ENCODE measurements at regions not wholly inside any gene's neighbourhood (a gene's known extent, or its start where the extent isn't known, plus 50 kb on each side); places are given as distances from the start of the nearest gene placed in this dataset.
A peak's percentile ranks its signal among the peaks of the same experiment; 100 is the strongest.
"Not testable (repeated sequence)": the region's sequence is repeated elsewhere in the genome, so short reads cannot be mapped to it uniquely, and the experiment has no call there.

DNA sequence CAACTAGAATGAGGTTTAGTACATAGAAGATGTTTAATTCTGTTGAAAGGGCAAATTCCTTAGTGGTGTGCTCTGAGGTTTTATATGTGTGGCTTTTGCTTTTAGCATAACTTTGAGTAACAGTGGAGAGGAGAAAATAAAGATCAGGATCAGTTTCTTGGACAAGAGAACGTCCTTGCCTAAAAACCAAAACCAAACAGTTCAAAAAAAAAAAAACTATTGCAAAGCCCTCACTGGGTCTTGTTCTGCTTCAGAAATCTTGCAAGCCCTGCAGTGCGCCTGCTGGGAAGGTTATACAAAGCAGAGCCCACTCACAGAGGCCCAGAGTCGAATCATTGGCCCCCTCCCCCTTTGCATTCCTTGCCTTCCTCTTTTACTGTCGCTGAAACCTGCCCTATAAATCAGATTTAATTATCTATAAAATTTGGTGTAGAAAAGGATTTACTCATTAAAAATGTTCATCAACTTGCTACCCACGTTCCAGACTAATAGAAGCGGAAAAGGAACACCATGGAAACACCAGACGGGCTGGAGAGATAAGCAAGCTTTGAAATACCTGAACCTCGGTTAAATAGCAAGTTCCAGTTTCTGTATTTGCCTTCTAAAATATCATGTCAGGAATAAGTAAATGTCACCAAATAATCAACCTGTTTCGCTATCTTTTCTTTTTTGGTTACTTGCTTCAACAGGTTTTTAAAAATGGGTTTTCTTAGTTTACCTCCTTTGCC is 201.6 kb upstream of the PTBP2 start:
- no peak for DNase-seq

GRCh38 chr1:96520579-96520947 is 201.0 kb upstream of the PTBP2 start:
- DNase-seq, result no peak

DNA sequence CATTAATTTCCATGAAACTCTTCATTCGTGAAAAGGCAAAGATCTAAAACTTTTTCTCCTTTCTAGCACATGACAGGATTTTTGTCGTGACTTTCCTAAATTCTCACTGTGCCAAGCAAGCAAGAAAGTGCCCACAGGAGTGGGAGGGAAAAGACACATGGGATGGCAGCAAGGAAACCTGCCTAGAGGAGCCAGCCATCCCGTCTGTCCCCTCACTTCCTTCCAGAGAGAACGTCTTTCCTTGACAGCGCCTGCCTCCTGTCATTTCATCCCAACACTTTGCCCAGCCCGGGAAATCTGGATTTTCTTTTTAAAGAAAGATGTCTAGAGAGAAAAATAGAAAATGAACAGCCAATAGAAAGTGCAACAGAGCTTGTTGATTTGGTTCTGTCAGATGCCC is 200.6 kb upstream of the PTBP2 start:
- DNase-seq, result no peak

DNA sequence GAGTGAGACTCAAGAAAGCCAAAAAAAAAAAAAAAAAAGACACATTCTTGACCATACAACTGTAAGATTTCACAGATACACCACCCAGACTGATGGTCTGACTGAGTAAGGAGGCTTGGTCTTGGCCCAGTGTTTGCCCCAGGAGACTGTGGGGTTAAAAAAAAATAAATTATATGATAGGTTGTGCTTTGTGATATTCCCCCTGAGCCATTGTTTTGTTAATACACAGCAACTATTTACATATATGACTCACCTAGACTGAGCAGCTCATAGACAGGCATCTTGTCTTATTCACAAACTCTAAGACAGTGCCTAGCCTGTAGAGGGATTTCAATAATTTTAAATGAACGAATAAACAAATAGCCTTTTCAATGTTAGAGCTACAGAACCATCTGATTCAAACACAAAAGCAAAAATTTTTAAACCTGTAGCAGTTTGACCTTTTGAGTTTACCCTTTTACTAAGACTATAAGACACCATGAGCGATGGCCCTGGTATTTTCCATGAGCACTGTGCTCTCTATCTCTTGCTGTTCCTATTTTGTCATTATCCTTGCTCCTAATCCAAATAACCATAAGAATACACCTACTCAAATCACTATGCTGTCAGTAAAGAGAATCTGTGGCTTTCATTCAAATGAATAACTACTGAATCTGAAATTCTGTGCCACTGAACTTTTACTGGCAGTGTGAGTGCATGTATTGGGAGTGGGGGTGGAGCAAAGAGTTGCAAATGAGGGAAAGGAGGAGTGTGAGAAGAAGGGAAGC is 199.4 kb upstream of the PTBP2 start:
- no peak for DNase-seq

GRCh38 chr1:96522927-96523326 is 198.7 kb upstream of the PTBP2 start:
- DNase-seq, result no peak

- peak; percentile 0 to 34 (median 24) for DNase-seq
Observed at GRCh38 chr1:96524100-96524499, 197.5 kb upstream of the PTBP2 start.

DNA sequence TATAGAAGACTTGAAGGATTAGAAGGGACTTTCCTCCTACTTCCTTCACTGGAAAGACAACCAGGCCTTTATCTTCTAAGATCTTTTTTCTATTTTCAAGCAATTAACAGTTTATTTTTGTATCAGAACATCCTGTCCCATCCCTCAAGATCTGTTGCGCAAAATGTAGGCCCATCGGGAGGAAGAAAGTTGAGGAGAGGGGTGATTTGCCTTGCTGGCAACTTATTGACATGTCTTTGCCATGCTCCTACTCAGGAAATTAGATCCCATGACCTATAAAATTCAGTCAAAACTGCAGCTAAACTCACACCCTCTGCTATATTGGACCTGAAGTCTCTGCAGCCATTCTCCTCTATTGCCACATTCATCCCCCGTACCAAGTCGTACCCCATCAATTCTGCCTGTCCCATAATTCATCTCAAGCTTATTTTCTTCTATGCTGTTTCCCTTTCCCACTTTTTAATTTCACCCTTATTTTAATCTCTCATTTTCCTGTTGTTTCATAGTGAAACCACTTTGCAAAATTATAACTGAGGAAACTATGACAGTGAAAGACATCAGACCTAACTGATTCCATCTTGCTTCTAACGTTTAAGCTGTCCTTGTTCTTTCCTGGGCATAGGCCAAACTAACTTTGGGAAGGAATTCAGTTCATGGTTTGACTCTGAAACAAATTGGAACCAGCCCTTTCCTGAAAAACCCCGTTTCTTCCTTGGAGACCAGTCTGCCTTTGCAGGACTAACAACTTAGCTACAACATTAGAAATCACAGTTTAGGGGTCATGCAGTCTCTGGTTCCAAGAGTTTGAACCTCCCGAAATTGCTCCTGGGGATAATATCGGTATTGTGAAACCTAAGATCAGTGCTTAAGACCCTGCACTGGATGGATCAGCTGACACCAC is 195.7 kb upstream of the PTBP2 start:
- no peak for DNase-seq

DNA sequence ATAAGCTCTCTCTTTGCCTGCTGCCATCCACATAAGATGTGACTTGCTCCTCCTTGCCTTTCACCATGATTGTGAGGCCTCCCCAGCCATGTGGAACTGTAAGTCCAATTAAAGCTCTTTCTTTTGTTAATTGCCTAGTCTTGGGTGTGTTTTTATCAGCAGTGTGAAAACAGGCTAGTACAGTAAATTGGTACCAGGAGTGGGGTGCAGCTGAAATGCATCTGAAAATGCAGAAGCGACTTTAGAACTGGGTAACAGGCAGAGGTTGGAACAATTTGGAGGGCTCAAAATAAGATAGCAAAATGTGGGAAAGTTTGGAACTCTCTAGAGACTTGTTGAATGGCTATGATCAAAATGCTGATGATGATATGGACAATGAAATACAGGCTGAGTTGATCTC is 192.9 kb upstream of the PTBP2 start:
- not testable (repeated sequence) for DNase-seq

DNA sequence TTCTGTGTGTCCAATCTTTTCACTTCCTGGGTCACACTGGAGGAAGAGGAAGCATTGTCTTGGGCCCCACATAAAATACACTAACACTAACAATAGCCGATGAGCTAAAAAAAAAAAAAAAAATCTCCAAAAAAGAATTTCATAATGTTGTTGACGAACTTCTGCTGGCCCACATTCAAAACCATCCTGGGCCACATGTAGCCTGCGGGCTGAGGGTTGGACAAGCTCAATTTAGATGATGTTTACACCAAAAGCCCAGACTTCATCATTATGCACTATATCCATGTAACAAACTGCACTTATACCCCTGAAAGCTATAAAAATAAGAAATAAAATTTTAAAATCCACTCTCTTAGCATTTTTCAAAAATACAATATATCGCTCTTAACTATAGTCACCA is 187.8 kb upstream of the PTBP2 start:
- no peak for DNase-seq

DNA sequence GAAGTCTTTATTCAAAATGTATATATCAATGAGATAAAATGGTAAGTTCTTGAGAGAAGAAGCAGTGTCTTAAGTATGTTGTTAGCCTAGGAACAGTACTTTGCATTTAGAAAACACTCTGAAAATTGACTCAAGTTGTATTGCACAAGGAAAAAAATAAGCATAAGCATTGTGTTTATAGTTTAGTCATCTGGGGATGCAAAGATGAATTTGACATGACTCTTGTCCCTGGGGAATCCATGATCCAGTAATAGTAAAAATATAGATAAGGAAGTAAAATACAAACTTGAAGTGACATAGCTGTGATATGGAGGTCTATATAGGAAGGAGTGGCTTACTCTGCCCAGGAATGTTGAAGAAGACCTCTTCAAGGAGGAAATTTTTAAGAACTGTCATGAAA is 185.0 kb upstream of the PTBP2 start:
- DNase-seq, result no peak

- DNase-seq, result no peak
Observed at GRCh38 chr1:96538111-96538641, 183.4 kb upstream of the PTBP2 start.

DNA sequence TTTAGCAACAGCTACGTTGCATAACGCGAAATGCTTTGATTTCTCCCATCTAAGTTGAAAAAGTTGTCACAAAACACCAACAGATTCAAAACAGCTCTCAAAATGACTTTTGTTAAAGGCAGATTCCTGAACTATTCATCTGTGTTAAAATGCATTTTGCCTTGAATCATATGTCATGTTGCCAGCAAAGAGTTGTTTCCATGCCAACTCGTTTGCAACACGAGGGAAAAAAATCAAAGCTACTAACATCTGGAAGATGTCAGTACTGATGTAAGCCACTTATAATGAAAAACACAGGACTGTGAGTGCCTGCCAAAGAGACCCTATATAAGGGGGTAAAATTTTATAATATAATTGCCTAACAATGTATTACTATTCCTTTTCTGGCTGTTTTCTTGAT is 182.7 kb upstream of the PTBP2 start:
- no peak for DNase-seq

DNA sequence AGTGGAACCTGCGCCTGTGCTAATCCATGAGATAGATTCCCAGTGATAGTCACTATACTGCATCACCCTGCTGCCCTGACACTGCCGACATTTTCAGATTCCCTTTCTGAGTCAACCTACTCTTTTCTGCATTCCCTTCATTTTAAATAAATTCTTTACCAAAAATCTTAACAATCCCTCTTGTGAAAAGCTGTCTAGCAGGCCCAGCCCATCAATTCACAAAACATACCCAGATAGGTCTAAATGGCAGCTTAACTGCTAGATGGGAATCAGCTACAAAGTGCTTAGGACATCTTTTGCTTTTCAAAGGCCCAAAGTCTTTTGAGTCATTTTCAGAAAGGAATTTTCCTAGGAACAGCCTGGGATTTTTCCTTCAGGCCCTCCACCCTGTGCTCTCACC is 180.1 kb upstream of the PTBP2 start:
- no peak for DNase-seq

- no peak for DNase-seq
Observed at GRCh38 chr1:96544051-96544830, 177.3 kb upstream of the PTBP2 start.

- DNase-seq, result no peak
Observed at GRCh38 chr1:96544831-96545221, 176.8 kb upstream of the PTBP2 start.

GRCh38 chr1:96545935-96546656 is 175.5 kb upstream of the PTBP2 start:
- no peak for DNase-seq

GRCh38 chr1:96550061-96550460 is 171.5 kb upstream of the PTBP2 start:
- DNase-seq, result no peak

- no peak for DNase-seq
Observed at GRCh38 chr1:96552451-96552850, 169.1 kb upstream of the PTBP2 start.

DNA sequence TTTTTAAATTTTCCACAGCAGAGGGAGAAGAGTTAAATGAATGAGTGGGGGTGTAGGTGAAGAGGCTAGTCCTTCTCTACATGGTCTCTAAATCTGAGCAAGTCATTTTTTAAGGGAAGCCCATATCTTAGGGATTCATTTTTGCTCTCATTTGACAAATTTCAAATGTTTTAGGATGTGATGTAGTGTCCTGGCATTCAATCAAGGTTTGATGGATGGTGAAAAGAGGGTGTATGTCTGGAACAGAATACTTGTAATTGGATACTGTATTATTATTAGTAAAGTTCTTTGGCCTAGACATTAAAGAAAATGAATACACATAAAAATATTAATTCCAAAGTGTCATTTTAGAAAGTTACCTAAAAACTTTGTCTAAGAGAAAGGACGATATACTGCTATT is 167.8 kb upstream of the PTBP2 start:
- DNase-seq, result no peak

- DNase-seq, result no peak
Observed at GRCh38 chr1:96554364-96554763, 167.2 kb upstream of the PTBP2 start.

DNA sequence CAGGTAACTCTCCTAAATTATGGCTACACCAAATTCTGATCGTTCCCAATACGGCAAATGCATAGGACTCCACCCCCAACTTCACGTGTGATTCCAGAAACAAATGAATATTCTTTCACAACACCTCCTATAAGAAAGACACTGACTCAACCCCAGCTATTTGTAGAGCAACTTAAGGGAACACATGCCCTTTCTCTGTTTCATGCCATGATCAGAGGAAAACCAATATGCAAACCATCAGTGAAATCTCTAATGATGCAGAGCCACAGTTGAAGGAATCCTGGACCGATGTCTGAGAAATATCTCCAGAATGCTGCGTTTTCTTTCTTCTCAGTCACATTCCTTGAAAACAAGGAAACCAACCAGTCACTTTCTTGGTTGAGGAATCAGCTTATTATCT is 164.2 kb upstream of the PTBP2 start:
- DNase-seq, result no peak

DNA sequence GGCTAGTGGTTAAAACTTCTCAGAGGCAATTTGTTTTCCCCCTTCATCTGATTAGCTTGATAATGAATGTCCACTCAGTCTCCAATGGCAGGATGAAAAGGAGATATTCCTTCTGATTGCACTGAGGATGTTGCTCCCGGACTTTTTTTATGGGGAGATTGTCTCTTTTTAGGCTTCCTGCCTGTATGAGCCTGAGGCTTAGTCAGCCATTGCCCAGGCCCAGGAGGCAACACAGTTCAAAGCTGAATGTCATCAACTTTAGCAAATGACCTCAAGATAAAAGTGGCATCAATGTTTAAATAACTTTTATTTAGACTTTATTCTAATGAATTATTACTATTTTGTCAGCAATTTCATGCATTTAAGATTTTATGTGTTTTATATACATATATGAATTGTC is 162.9 kb upstream of the PTBP2 start:
- no peak for DNase-seq
